ENCODE measurements at regions not wholly inside any gene's neighbourhood (a gene's known extent, or its start where the extent isn't known, plus 50 kb on each side); places are given as distances from the start of the nearest gene placed in this dataset.

- DNase-seq (ENCODE audit: low spot score) = peak; percentile 76
Observed at GRCh38 chr9:3732077-3733038, 206.6 kb upstream of the RFX3 start.

GRCh38 chr9:3730511-3730922, 204.7 kb upstream of the RFX3 start:
- no peak for DNase-seq (ENCODE audit: low spot score)

DNA sequence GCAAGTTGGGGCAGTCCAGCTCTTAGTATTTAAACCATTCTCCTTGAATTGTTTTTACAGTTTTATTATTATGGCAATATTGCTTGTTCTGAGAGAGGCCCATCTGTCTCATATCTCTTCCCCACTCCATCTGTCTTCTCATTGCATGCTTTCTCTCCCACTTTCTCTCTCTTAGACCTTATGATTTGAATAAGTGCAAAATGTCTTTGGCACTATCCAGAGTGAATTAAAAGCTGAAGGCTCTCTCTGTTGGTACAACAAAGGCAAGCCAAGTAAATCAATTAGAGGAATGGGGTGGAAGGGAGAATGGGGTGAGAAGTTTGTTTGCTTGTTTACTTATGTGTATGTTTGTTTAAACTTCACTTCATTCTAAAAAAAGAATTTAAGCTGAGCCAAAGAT, 195.3 kb upstream of the RFX3 start:
- DNase-seq (ENCODE audit: low spot score) = no peak

DNA sequence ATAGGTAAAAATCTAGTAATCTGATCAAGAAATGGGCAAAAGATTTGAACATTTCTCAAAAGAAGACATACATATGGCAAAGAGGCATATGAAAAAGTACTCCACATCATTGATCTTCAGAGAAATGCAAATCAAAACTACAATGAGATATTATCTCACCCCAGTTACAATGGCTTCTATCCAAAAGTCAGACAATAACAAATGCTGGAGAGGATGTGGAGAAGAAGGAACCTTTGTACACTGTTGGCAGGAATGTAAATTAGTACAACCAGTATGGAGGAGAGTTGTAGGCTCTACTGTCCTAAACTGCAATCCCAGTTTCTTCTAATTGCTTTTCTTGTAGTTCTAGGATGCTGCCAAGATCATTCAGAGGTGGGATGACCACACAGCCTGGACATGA, 193.5 kb upstream of the RFX3 start:
- DNase-seq (ENCODE audit: low spot score) = peak; percentile 44

GRCh38 chr9:3716415-3716814, 190.6 kb upstream of the RFX3 start:
- DNase-seq (ENCODE audit: low spot score) = no peak

- peak; percentile 61 for DNase-seq (ENCODE audit: low spot score)
Observed at GRCh38 chr9:3708751-3709150, 182.9 kb upstream of the RFX3 start.

- no peak for DNase-seq (ENCODE audit: low spot score)
Observed at GRCh38 chr9:3704890-3705289, 179.1 kb upstream of the RFX3 start.

- DNase-seq (ENCODE audit: low spot score) = no peak
Observed at GRCh38 chr9:3700772-3701171, 175.0 kb upstream of the RFX3 start.

DNA sequence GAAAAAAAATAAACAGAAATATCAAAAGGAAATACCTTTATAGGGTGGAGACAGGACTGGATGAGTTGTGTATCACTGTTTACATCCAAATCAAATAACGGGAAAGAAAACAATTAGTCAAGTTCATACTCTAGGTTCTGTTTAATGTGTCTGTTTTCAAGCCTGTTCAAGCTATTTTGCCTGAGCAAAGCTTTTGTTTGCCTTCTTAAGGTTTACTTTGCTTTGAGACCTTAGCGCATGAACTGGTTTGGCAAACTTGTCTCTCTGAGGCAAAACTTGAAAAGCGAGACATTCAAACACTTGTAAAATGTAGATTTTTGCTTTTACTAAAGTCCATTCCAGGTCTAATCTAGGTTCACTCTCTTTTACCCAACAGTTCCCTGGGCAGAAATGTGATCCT, 174.1 kb upstream of the RFX3 start:
- DNase-seq (ENCODE audit: low spot score) = no peak

- no peak for DNase-seq (ENCODE audit: low spot score)
Observed at GRCh38 chr9:3698531-3698930, 172.7 kb upstream of the RFX3 start.

DNA sequence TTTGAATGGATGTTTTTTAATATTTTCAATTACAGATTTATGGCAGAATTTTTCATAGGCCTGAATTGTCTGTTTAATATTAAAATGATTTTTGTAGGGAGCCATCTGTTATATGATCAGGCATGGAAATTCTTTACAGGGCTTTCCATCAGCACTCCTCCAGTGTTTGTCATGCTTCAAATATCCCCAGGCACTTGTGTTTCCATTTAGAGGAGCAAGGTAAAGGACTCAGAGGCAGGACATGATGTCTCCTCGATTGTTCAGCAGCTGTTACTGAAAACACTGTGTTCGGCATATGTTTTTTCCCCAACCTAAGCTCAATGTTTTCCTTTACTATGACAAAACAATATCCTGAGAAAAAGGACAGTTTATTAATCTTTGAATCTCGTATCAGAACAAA, 172.3 kb upstream of the RFX3 start:
- no peak for DNase-seq (ENCODE audit: low spot score)

DNA sequence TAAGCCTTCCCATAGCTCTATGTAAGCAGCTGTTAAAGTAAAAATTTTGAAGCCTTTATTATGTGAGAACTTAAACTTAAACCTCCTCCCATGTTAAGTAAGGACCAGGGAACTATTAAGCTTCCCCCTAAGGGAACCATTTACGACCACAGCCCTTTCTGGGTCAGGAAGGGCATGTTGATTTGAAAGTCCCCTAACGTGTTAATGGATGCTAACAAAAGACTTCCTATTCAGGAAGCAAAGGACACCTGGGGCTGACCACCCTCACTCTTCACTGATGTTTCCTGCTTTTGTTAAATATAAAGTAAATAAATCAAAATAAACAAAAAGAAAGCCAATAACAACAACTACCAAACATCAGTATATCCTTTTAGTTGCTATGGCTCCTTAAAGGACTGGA, 170.6 kb upstream of the RFX3 start:
- no peak for DNase-seq (ENCODE audit: low spot score)

GRCh38 chr9:3692606-3693005, 166.8 kb upstream of the RFX3 start:
- no peak for DNase-seq (ENCODE audit: low spot score)

- no peak for DNase-seq (ENCODE audit: low spot score)
Observed at GRCh38 chr9:3689555-3689954, 163.8 kb upstream of the RFX3 start.

GRCh38 chr9:3687145-3687544, 161.3 kb upstream of the RFX3 start:
- no peak for DNase-seq (ENCODE audit: low spot score)

DNA sequence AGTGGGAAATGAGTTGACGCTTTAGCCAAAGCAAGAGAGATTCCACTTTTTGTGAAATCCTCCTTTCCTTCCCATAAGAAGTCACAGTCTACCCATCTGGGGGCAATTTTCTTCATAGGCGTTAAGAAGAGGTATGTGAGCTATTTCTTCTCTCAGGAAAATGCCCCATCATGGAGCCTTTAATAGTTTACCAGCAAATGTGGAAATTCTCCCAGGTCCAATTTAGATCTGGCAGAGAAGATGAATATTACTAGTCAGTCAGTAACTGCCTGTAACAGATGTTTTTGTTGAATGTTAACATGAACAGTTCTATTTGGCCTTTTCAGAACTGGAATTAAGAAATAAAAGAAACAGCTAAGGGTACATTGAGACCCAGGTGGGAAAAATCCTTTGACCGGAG, 156.4 kb upstream of the RFX3 start:
- no peak for DNase-seq (ENCODE audit: low spot score)

DNA sequence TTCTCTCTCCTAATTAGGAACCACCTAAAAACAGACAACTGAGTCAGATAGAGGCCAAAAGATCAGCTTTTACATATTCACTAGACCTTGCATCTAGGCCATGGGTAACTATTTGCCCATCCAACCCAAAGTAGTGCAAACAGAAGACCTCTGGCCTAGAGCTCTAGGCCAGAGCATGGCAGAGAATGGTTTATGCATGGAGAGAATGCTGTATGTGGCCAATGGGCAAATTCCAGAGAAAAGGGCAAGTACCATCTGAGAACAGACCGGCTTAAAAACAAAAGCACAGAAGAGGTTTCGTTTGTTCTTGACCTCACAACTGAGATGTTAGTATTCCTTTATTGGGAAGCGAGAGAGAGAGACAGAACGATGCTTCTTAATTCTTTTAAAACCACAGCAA, 151.7 kb upstream of the RFX3 start:
- DNase-seq (ENCODE audit: low spot score) = no peak

- DNase-seq (ENCODE audit: low spot score) = no peak
Observed at GRCh38 chr9:3676766-3677165, 151.0 kb upstream of the RFX3 start.

DNA sequence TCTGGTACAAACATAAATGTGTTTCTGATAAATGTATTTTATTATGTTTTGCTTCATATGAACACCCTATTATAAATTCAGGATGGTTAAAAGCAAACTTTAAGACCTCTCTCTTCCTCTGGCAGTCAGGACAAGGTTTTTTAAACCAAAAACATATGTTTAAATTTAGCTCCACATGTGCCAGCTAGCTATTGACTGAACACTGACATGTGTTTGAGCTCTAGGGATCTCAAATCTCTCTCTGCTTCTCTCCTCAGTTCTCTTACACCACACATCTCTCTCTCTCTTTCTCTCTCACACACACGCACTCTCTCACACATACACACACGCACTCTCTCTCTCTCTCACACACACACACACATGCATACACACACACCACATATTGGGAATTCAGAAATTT, 150.1 kb upstream of the RFX3 start:
- no peak for DNase-seq (ENCODE audit: low spot score)

- DNase-seq (ENCODE audit: low spot score) = no peak
Observed at GRCh38 chr9:3674561-3674960, 148.8 kb upstream of the RFX3 start.

- DNase-seq (ENCODE audit: low spot score) = no peak
Observed at GRCh38 chr9:3672399-3672798, 146.6 kb upstream of the RFX3 start.

GRCh38 chr9:3664044-3664443, 138.2 kb upstream of the RFX3 start:
- no peak for DNase-seq (ENCODE audit: low spot score)

- DNase-seq (ENCODE audit: low spot score) = no peak
Observed at GRCh38 chr9:3662671-3663070, 136.9 kb upstream of the RFX3 start.

- DNase-seq (ENCODE audit: low spot score) = no peak
Observed at GRCh38 chr9:3660936-3661335, 135.1 kb upstream of the RFX3 start.

Measured in putamen (tissue), 1 donor.